Caco-2 (cell line): ENCODE measurements at regions not wholly inside any gene's neighbourhood (a gene's known extent, or its start where the extent isn't known, plus 50 kb on each side); places are given as distances from the start of the nearest gene placed in this dataset.

ENCODE experiments used
- BruUV-seq: library from RNA; stranded (reverse); fragments of 400-500 nt; replicated peaks from 2 replicates; lab custom pipeline; 2021; lab: Mats Ljungman, UMichigan
- CTCF ChIA-PET: fragments of 300-600 bp; sonication (Branson Sonifier 250); formaldehyde crosslinking; loops from one replicate; lab custom pipeline; 2022; ENCODE audit warnings: antibody characterized with exemption; lab: Charles Lee
- POLR2A ChIA-PET: fragments of 300-600 bp; sonication (Branson Sonifier 250); formaldehyde crosslinking; loops from one replicate; lab custom pipeline; 2022; ENCODE audit warnings: antibody characterized with exemption; lab: Charles Lee
- DNase-seq, 2 experiments: peaks; one replicate each; pipeline versions ENCODE4 v3.0.0 to v3.0.0-alpha.2; 2020 to 2022
- H3K27me3 ChIP-seq: replicated peaks from 2 replicates; pipeline ENCODE4 v1.6.0; 2011; ENCODE audit warnings: low read length; ENCODE audit not compliant: control insufficient read depth, insufficient read depth
- H3K36me3 ChIP-seq: 2 replicates; pipeline ENCODE4 v1.5.1; 2011; ENCODE audit warnings: low read length; ENCODE audit not compliant: control insufficient read depth, insufficient read depth
- H3K4me1 ChIP-seq: fragments of 250-450 bp; sonication (Bioruptor Pico); 2 replicates; pipeline ENCODE4 v1.5.1; 2020; ENCODE audit warnings: mild to moderate bottlenecking
- H3K4me3 ChIP-seq: 2 replicates; pipeline ENCODE4 v1.5.1; 2011; ENCODE audit warnings: low read depth, mild to moderate bottlenecking, control low read depth, low read length
- H3K9me3 ChIP-seq: fragments of 250-450 bp; sonication (Bioruptor Pico); 2 replicates; pipeline ENCODE4 v1.5.1; 2020; ENCODE audit warnings: mild to moderate bottlenecking, moderate library complexity
- H3K27ac Mint-ChIP-seq: one replicate; pipeline ENCODE4 v1.8.0; 2022; ENCODE audit warnings: mixed read lengths; ENCODE audit not compliant: unreplicated experiment
- H3K27me3 Mint-ChIP-seq: one replicate; pipeline ENCODE4 v1.8.0; 2022; ENCODE audit warnings: mixed read lengths; ENCODE audit not compliant: insufficient read depth, unreplicated experiment
- H3K36me3 Mint-ChIP-seq: one replicate; pipeline ENCODE4 v1.8.0; 2022; ENCODE audit warnings: mild to moderate bottlenecking, mixed read lengths; ENCODE audit not compliant: insufficient read depth, unreplicated experiment
- H3K4me1 Mint-ChIP-seq: one replicate; pipeline ENCODE4 v1.8.0; 2022; ENCODE audit warnings: low read depth, mixed read lengths; ENCODE audit not compliant: unreplicated experiment
- H3K4me3 Mint-ChIP-seq: one replicate; pipeline ENCODE4 v1.8.0; 2022; ENCODE audit warnings: mild to moderate bottlenecking, moderate library complexity, mixed read lengths; ENCODE audit not compliant: unreplicated experiment
- H3K9me3 Mint-ChIP-seq: one replicate; pipeline ENCODE4 v1.8.0; 2022; ENCODE audit warnings: mixed read lengths; ENCODE audit not compliant: unreplicated experiment
- intact Hi-C: fragments of 100-400 bp; cut with micrococcal nuclease; formaldehyde crosslinking; loops from one replicate; pipeline ENCODE4 v1.10.0; 2022; ENCODE audit not compliant: unreplicated experiment
- TF ChIP-seq, protein P1 (sequence below), 2 experiments: fragments of 200-600 bp in 1 of 2; IDR thresholded peaks; 1 replicate in 1 of 2; 2 replicates in 1 of 2; pipeline versions ENCODE4 v1.5.1 to v1.8.0; 2011 to 2022; ENCODE audit warnings: antibody characterized with exemption in 1 of 2, control low read depth in 1 of 2, inconsistent platforms in 1 of 2, low read depth in 1 of 2, low read length in 1 of 2, mild to moderate bottlenecking in 1 of 2, moderate library complexity in 1 of 2; ENCODE audit not compliant: insufficient read depth in 1 of 2, severe bottlenecking in 1 of 2, unreplicated experiment in 1 of 2

DNA sequence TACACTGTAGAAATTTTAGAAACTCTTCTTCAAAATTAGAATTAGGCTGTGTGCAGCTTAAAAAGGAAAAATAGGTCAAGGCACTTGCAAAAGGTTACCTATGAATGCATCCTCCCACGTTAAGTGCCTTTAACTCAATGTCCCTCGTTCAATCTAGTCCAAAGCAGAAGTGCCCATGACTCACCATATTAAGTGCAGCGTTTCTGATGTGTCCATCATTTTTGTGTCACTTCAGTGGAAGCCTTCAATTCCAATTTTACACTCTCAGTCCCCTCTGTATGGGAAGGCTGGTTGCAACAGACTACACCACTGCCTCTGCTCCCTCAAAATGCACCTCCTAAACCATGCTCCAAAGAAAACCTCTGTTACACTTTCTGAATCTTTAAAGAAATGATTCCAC lies 53.4 kb downstream of the FOXB1 start:
- CTCF ChIA-PET: no interaction called here
- peaks cover 6% of the 10 kb centered on the region for H3K27me3 Mint-ChIP-seq
- no peak for DNase-seq
- TF ChIP-seq, protein P1, sequence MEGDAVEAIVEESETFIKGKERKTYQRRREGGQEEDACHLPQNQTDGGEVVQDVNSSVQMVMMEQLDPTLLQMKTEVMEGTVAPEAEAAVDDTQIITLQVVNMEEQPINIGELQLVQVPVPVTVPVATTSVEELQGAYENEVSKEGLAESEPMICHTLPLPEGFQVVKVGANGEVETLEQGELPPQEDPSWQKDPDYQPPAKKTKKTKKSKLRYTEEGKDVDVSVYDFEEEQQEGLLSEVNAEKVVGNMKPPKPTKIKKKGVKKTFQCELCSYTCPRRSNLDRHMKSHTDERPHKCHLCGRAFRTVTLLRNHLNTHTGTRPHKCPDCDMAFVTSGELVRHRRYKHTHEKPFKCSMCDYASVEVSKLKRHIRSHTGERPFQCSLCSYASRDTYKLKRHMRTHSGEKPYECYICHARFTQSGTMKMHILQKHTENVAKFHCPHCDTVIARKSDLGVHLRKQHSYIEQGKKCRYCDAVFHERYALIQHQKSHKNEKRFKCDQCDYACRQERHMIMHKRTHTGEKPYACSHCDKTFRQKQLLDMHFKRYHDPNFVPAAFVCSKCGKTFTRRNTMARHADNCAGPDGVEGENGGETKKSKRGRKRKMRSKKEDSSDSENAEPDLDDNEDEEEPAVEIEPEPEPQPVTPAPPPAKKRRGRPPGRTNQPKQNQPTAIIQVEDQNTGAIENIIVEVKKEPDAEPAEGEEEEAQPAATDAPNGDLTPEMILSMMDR (IDR thresholded peaks at IDR 0.05; ENCODE audit: insufficient read depth in 1 of 2, low read depth in 1 of 2, low read length in 1 of 2, severe bottlenecking in 1 of 2, unreplicated experiment in 1 of 2): no peak
- H3K9me3 Mint-ChIP-seq: peaks cover 30% of the 10 kb centered on the region
- H3K36me3 Mint-ChIP-seq: no peaks in the 10 kb centered on the region
- H3K36me3 ChIP-seq: no peaks in the 10 kb centered on the region
- peaks cover 7% of the 10 kb centered on the region; the same call in 1 of the 2 replicates for H3K9me3 ChIP-seq
- H3K27me3 ChIP-seq: no peaks in the 10 kb centered on the region
- BruUV-seq: no TSS peak
- H3K4me3 Mint-ChIP-seq: no peak overlapping the region
- H3K4me1 Mint-ChIP-seq: no peaks in the 10 kb centered on the region
- intact Hi-C loops: no loop called here
- no peak overlapping the region for H3K27ac Mint-ChIP-seq
- H3K4me1 ChIP-seq: no peaks in the 10 kb centered on the region
- POLR2A ChIA-PET: no interaction called here
- no peak overlapping the region for H3K4me3 ChIP-seq

DNA sequence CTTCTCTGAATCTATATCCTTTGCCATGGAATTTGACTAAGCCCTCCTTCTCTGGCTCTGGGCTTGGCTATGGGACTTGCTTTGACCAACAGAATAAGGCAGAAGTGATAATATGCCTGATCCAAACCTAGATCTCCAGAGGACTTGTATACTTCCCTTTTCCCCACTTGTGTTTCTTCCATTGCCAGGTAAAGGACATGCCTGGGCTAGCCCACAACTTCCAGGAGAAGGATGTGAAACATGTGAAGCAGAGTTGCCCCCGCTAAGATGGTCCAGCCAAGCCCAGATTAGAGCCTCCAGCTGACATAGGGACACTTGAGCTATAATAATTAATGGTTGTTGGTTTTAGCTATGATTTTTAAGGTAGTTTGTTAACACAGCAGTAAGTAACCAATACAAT lies 55.1 kb downstream of the FOXB1 start:
- H3K4me3 ChIP-seq: no peak overlapping the region
- ChIA-PET POLR2A (no interaction called here), CTCF (no interaction called here)
- H3K27me3 ChIP-seq: no peaks in the 10 kb centered on the region
- no peaks in the 10 kb centered on the region for H3K36me3 ChIP-seq
- no peaks in the 10 kb centered on the region for H3K4me1 ChIP-seq
- intact Hi-C loops: no loop called here
- no peaks in the 10 kb centered on the region for H3K4me1 Mint-ChIP-seq
- H3K9me3 ChIP-seq: peaks cover 16% of the 10 kb centered on the region
- H3K4me3 Mint-ChIP-seq: no peak overlapping the region
- no TSS peak for BruUV-seq
- H3K27me3 Mint-ChIP-seq: peaks cover 6% of the 10 kb centered on the region
- DNase-seq: no peak
- peaks cover 31% of the 10 kb centered on the region for H3K9me3 Mint-ChIP-seq
- no peaks in the 10 kb centered on the region for H3K36me3 Mint-ChIP-seq
- TF ChIP-seq, protein P1 (IDR thresholded peaks at IDR 0.05; ENCODE audit: insufficient read depth in 1 of 2, low read depth in 1 of 2, low read length in 1 of 2, severe bottlenecking in 1 of 2, unreplicated experiment in 1 of 2): no peak
- H3K27ac Mint-ChIP-seq: no peak overlapping the region

DNA sequence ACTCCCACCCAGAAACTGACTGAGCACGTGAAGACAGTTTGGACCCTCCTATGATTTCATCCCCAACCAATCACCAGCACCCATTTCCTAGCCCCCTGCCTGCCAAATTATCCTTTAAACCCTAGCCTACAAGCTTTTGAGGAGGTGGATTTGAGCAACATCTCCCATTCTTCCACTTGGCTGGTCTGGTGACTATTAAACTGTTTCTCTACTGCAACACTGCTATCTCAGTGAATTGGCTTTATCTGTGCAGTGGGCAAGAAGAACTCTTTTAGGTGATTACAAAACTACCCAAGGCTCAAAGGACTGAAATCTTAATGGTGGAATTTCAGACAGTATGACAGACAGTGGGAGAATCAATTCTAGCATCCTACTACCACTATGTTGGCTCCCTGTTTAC lies 57.6 kb downstream of the FOXB1 start:
- H3K4me1 ChIP-seq: no peaks in the 10 kb centered on the region
- no TSS peak for BruUV-seq
- Mint-ChIP-seq H3K36me3 (no peaks in the 10 kb centered on the region), H3K4me1 (no peaks in the 10 kb centered on the region), H3K27ac (no peak overlapping the region), H3K4me3 (no peak overlapping the region), H3K9me3 (peaks cover 31% of the 10 kb centered on the region), H3K27me3 (peaks cover 9% of the 10 kb centered on the region)
- peaks cover 16% of the 10 kb centered on the region for H3K9me3 ChIP-seq
- DNase-seq: no peak
- ChIA-PET CTCF (no interaction called here), POLR2A (no interaction called here)
- no peaks in the 10 kb centered on the region for H3K36me3 ChIP-seq
- H3K27me3 ChIP-seq: no peaks in the 10 kb centered on the region
- intact Hi-C loops: no loop called here
- no peak overlapping the region for H3K4me3 ChIP-seq
- TF ChIP-seq, protein P1 (IDR thresholded peaks at IDR 0.05; ENCODE audit: insufficient read depth in 1 of 2, low read depth in 1 of 2, low read length in 1 of 2, severe bottlenecking in 1 of 2, unreplicated experiment in 1 of 2): no peak
